PC-9 (cell line): ENCODE measurements at regions not wholly inside any gene's neighbourhood (a gene's known extent, or its start where the extent isn't known, plus 50 kb on each side); places are given as distances from the start of the nearest gene placed in this dataset.
"Not testable (repeated sequence)": the region's sequence is repeated elsewhere in the genome, so short reads cannot be mapped to it uniquely, and the experiment has no call there.

Source experiments
- BruUV-seq: library from RNA; stranded (reverse); fragments of 400-500 nt; replicated peaks from 2 replicates; lab custom pipeline; 2021; lab: Mats Ljungman, UMichigan
- CTCF ChIA-PET: fragments of 300-600 bp; sonication (Branson Sonifier 250); formaldehyde crosslinking; loops from one replicate; lab custom pipeline; 2022; ENCODE audit warnings: antibody characterized with exemption; lab: Charles Lee
- POLR2A ChIA-PET: fragments of 300-600 bp; sonication (Branson Sonifier 250); formaldehyde crosslinking; loops from one replicate; lab custom pipeline; 2022; ENCODE audit warnings: antibody characterized with exemption; ENCODE audit not compliant: unreplicated experiment; lab: Charles Lee
- DNase-seq, 2 experiments: peaks; one replicate each; pipeline versions ENCODE4 v3.0.0 to v3.0.0-alpha.2; 2015 to 2022; ENCODE audit warnings: mixed read lengths in 1 of 2
- H2AFZ ChIP-seq: fragments of 200-600 bp; sonication (generic); 2 replicates; pipeline ENCODE4 v1.8.1; 2017; ENCODE audit warnings: antibody characterized with exemption
- H3F3A ChIP-seq: fragments of 200-600 bp; sonication (generic); 2 replicates; pipeline ENCODE4 v1.8.1; 2017; ENCODE audit warnings: antibody characterized with exemption, mild to moderate bottlenecking, low read depth; ENCODE audit not compliant: insufficient read depth
- H3K27ac ChIP-seq: fragments of 200-600 bp; sonication (generic); 2 replicates; pipeline ENCODE4 v1.6.1; 2016; ENCODE audit warnings: mixed run types
- H3K27me3 ChIP-seq: fragments of 200-600 bp; sonication (generic); 2 replicates; pipeline ENCODE4 v1.6.1; 2016; ENCODE audit warnings: low read depth, mixed run types; ENCODE audit not compliant: insufficient read depth
- H3K36me3 ChIP-seq: fragments of 200-600 bp; sonication (generic); 2 replicates; pipeline ENCODE4 v1.6.1; 2016; ENCODE audit warnings: low read depth, mixed run types
- H3K4me1 ChIP-seq: fragments of 200-600 bp; sonication (generic); replicated peaks from 2 replicates; pipeline ENCODE4 v1.6.1; 2016; ENCODE audit warnings: mixed run types; ENCODE audit not compliant: insufficient read depth
- H3K4me2 ChIP-seq: fragments of 200-600 bp; sonication (generic); 2 replicates; pipeline ENCODE4 v1.6.1; 2017; ENCODE audit warnings: mixed run types
- H3K4me3 ChIP-seq: fragments of 200-600 bp; sonication (generic); 2 replicates; pipeline ENCODE4 v1.6.1; 2016; ENCODE audit warnings: mixed run types
- H3K79me2 ChIP-seq: fragments of 200-600 bp; sonication (generic); 2 replicates; pipeline ENCODE4 v1.6.1; 2017; ENCODE audit warnings: low read depth, mixed run types
- H3K9me2 ChIP-seq: fragments of 200-600 bp; sonication (generic); 2 replicates; pipeline ENCODE4 v1.8.1; 2017; ENCODE audit warnings: mild to moderate bottlenecking; ENCODE audit not compliant: insufficient read depth
- H3K9me3 ChIP-seq: fragments of 200-600 bp; sonication (generic); 2 replicates; pipeline ENCODE4 v1.8.1; 2016; ENCODE audit warnings: low read depth; ENCODE audit not compliant: insufficient read depth
- H4K20me1 ChIP-seq: fragments of 200-600 bp; sonication (generic); 2 replicates; pipeline ENCODE4 v1.8.1; 2017; ENCODE audit not compliant: insufficient read depth
- EZH2 ChIP-seq: fragments of 200-600 bp; sonication (generic); IDR thresholded peaks from 2 replicates; pipeline ENCODE4 v1.8.0; 2017; ENCODE audit warnings: antibody characterized with exemption, low read depth
- intact Hi-C: fragments of 100-400 bp; cut with micrococcal nuclease; formaldehyde crosslinking; loops from one replicate; pipeline ENCODE4 v1.10.0; 2022; ENCODE audit not compliant: unreplicated experiment
- TF ChIP-seq, protein P1 (sequence below): fragments of 200-600 bp; sonication (generic); conservative IDR thresholded peaks from 2 replicates; pipeline ENCODE4 v1.6.1; 2017; ENCODE audit warnings: mixed run types, antibody characterized with exemption, mild to moderate bottlenecking, moderate library complexity

DNA sequence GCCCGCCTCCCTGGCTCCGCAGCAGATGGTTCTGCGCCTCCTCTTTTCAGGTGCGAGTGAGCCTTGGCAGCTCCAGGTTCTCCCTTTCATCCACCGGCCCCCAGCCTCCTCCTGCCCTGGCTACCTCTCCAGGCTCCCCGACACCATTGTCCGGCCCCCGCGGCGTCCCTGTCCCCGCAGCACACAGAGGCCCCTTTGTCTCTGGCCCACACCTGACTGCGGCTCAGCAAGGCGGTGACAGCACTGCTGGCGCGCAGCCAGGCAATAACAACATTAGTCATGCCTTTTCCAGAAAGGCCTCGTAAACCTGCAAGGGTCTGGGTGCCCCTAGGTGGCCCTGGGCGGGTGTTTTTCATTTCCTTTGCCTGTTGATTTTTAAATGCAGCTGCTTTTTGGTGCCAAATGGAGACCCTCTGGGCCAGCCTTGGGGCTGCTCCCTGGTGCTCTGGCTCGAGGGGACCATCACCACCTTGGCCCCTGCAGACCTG is 73.2 kb upstream of the MEDAG start:
- Histone ChIP-seq H3K9me2 (no peaks in the 10 kb centered on the region), H3K4me1 (peaks cover 64% of the 10 kb centered on the region), H3K79me2 (no peaks in the 10 kb centered on the region), H3K9me3 (no peaks in the 10 kb centered on the region), H3K36me3 (no peaks in the 10 kb centered on the region), H3K27ac (0 out of 2 replicates have a peak overlapping the region, but pooled peaks have one; percentile 39), H3K4me2 (peak overlapping the region; percentile 66), H3K4me3 (peak overlapping the region; percentile 3; the same call in 1 of the 2 replicates), H3F3A (peaks cover 26% of the 10 kb centered on the region), H4K20me1 (no peaks in the 10 kb centered on the region), H3K27me3 (no peaks in the 10 kb centered on the region), H2AFZ (no peak overlapping the region)
- ChIA-PET POLR2A (no interaction called here), CTCF (interaction anchor here (0.7 kb wide), 1 partner anchor 371 kb away, joined by 3 read pairs; no protein-coding TSS in a partner anchor)
- peak; percentile 80 to 86 for DNase-seq
- intact Hi-C loops = no loop called here
- no TSS peak for BruUV-seq
- no peak for TF ChIP-seq EZH2
- TF ChIP-seq, protein P1, sequence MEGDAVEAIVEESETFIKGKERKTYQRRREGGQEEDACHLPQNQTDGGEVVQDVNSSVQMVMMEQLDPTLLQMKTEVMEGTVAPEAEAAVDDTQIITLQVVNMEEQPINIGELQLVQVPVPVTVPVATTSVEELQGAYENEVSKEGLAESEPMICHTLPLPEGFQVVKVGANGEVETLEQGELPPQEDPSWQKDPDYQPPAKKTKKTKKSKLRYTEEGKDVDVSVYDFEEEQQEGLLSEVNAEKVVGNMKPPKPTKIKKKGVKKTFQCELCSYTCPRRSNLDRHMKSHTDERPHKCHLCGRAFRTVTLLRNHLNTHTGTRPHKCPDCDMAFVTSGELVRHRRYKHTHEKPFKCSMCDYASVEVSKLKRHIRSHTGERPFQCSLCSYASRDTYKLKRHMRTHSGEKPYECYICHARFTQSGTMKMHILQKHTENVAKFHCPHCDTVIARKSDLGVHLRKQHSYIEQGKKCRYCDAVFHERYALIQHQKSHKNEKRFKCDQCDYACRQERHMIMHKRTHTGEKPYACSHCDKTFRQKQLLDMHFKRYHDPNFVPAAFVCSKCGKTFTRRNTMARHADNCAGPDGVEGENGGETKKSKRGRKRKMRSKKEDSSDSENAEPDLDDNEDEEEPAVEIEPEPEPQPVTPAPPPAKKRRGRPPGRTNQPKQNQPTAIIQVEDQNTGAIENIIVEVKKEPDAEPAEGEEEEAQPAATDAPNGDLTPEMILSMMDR = no peak

DNA sequence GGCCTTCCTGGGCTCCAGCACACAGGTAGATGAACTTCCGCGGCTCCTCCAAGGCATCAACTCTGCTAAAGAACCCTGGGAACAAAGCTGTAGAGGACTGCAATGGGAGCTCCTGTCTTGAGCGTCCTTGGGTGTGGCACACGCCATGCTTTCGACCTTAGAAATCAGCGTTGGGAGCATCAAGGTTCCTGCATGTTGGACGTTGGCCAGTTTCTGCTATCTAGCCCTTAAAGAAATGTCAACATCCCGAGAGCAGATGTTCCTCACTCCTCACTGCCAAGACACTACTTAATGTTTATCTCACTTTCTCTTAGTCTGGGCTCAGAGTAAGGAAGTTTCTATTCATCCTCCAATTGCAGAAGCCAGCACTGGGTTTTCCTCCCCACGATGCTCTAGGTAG is 70.6 kb upstream of the MEDAG start:
- Histone ChIP-seq H3K4me3 (no peak overlapping the region), H3K9me3 (no peaks in the 10 kb centered on the region), H3K27ac (no peak overlapping the region), H3K4me2 (no peak overlapping the region), H2AFZ (no peak overlapping the region), H3K27me3 (no peaks in the 10 kb centered on the region), H3K36me3 (no peaks in the 10 kb centered on the region), H3K4me1 (peaks cover 40% of the 10 kb centered on the region), H3K9me2 (no peaks in the 10 kb centered on the region), H4K20me1 (no peaks in the 10 kb centered on the region), H3F3A (peaks cover 10% of the 10 kb centered on the region; the same call in 1 of the 2 replicates), H3K79me2 (no peaks in the 10 kb centered on the region)
- BruUV-seq = no TSS peak
- intact Hi-C loops = no loop called here
- CTCF ChIA-PET = no interaction called here
- DNase-seq = no peak
- POLR2A ChIA-PET = no interaction called here
- TF ChIP-seq, protein P1 = no peak
- TF ChIP-seq EZH2 = no peak

DNA sequence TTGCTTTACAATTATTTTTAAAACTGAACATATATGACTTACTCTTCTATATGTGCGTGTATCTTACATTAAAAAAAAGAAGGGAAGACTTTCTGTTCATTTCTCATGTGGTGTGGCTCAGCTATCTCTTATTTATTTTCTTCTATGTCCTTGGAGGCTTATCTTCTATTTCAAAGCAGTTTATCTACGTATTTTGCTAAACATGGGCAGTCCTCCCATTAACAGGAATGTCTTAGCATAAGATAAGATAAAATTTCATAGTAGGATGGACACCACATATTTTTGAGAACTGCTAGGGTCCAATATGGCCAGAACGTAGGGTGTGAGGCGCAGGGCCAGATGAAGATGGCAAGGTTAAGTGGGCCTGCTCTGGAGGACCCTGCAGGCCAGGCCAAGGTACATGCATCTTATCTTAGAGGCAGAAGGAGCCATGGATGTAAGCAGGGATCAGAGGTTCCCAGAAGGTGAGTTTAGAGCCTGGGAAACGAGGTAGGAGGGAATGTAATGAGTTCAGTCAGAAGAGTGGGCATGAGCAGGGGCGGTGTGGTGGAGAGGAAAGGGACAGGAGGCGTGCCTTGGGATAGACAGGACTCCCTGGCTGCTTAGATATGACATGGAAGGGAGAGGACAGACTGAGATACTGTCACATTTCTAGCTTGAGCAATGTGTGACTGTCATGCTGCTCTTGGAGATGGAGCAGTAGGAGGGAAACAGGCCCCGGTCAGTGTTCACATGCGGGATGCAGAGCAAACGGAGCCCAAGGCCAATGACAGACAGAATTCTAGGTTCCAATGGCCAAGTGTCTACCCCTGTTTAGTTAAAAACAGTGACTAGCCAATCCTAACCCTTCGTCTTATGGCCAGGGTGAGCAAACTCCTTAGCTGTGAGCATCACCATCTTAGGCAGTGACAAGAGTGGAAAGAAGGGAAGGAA is 68.6 kb upstream of the MEDAG start:
- DNase-seq = no peak
- CTCF ChIA-PET = no interaction called here

DNA sequence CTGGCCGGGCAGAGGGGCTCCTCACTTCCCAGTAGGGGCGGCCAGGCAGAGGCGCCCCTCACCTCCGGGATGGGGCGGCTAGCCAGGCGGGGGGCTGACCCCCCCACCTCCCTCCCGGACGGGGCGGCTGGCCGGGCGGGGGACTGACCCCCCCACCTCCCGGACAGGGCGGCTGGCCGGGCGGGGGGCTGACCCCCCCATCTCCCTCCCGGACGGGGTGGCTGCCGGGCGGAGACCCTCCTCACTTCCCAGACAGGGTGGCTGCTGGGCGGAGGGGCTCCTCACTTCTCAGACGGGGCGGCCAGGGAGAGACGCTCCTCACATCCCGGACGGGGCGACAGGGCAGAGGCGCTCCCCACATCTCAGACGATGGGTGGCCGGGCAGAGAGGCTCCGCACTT is 66.4 kb upstream of the MEDAG start:
- intact Hi-C loops, BruUV-seq, H3K4me1 ChIP-seq, H3K36me3 ChIP-seq, H3K4me3 ChIP-seq, H3F3A ChIP-seq, H3K27me3 ChIP-seq, H2AFZ ChIP-seq, H3K4me2 ChIP-seq, DNase-seq, H3K79me2 ChIP-seq, H3K9me3 ChIP-seq, H3K9me2 ChIP-seq, CTCF ChIA-PET, H3K27ac ChIP-seq, POLR2A ChIA-PET, H4K20me1 ChIP-seq: not testable (repeated sequence)

More for the DNA sequence above, 68.6 kb upstream of the MEDAG start:
- TF ChIP-seq, protein P1 = no peak
- no peak for TF ChIP-seq EZH2
- H4K20me1 ChIP-seq = no peaks in the 10 kb centered on the region
- no peaks in the 10 kb centered on the region for H3K9me2 ChIP-seq
- no peaks in the 10 kb centered on the region for H3K79me2 ChIP-seq
- no peaks in the 10 kb centered on the region for H3K9me3 ChIP-seq
- no peaks in the 10 kb centered on the region for H3K36me3 ChIP-seq
- H3K4me1 ChIP-seq = peaks cover 20% of the 10 kb centered on the region
- BruUV-seq = no TSS peak
- no peaks in the 10 kb centered on the region for H3K27me3 ChIP-seq
- no peak overlapping the region for H3K27ac ChIP-seq
- H3F3A ChIP-seq = no peaks in the 10 kb centered on the region
- intact Hi-C loops = no loop called here
- H3K4me2 ChIP-seq = no peak overlapping the region
- H2AFZ ChIP-seq = no peak overlapping the region
- no peak overlapping the region for H3K4me3 ChIP-seq
- POLR2A ChIA-PET = interaction anchor here (0.6 kb wide), 1 partner anchor 604 kb away, joined by 8 read pairs; no protein-coding TSS in a partner anchor
